ENCODE measurements at regions not wholly inside any gene's neighbourhood (a gene's known extent, or its start where the extent isn't known, plus 50 kb on each side); places are given as distances from the start of the nearest gene placed in this dataset.

DNA sequence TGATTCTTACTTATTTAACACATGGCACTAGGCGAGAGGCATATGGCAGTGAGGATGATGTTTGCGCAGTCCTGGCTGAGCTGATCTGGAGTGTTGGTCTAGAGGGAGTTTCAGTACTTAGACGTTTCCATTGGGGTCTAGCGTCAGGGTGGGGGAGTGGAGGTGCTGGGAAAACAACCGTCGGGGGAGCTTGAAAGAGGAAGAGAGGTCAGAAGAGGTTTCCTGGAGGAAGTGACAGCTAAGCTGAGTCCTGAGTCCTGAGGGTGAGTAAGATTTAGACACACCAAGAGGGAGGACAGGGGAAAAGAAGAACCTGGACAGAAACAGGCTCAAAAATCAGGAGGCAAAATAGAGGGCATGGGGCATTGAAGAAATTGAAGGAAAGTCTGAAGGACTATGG lies 81.4 kb downstream of the ALOX5AP start:
- no peak overlapping the region for H3K4me3 ChIP-seq (ENCODE audit: low read depth, low read length)
- TF ChIP-seq CTCF (IDR thresholded peaks at IDR 0.05; ENCODE audit: insufficient read depth, low read depth, low read length, missing control alignments) = no peak
- no peak for DNase-seq (ENCODE audit: low read depth)

DNA sequence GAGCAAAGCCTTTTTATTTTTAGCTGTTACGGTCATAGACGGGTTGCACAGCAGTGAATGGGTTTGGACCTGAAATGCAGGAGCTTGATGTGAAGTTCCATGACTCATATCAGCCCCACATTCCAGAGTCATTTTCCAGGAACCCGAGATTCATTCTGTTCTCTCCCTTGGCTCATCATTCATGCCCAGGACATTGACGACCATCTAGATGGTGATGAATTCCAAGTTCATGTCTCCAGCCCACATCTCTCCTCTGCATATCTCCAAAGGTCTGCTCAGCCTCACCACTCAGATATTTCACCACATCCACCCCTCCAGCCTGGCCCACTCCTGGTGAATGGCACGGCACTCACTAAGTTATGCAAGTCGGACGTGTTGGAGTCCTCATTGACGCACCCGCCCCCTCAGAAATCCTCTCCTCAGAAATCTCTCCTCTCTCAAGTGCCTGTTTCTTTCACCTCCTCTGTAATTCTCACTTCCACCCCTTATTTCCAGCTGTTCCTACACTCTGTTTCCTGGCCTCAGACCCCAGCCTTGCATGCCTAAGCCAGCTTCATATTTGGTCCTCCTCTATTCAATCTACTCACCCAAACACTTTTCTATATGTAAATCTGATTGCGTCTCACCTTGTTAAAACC lies 83.1 kb downstream of the ALOX5AP start:
- H3K4me3 ChIP-seq (ENCODE audit: low read depth, low read length) = no peak overlapping the region
- no peak for DNase-seq (ENCODE audit: low read depth)

GRCh38 chr13:30819136-30819888 lies 84.0 kb downstream of the ALOX5AP start:
- no peak for TF ChIP-seq CTCF (IDR thresholded peaks at IDR 0.05; ENCODE audit: insufficient read depth, low read depth, low read length, missing control alignments)
- no peak for DNase-seq (ENCODE audit: low read depth)
- H3K4me3 ChIP-seq (ENCODE audit: low read depth, low read length) = no peak overlapping the region

More for the DNA sequence above, 83.1 kb downstream of the ALOX5AP start:
- no peak for TF ChIP-seq CTCF (IDR thresholded peaks at IDR 0.05; ENCODE audit: insufficient read depth, low read depth, low read length, missing control alignments)

GRCh38 chr13:30821421-30821820 lies 84.7 kb upstream of the MEDAG start:
- no peak for DNase-seq (ENCODE audit: low read depth)
- TF ChIP-seq CTCF (IDR thresholded peaks at IDR 0.05; ENCODE audit: insufficient read depth, low read depth, low read length, missing control alignments) = no peak
- H3K4me3 ChIP-seq (ENCODE audit: low read depth, low read length) = no peak overlapping the region

GRCh38 chr13:30824651-30825050 lies 81.4 kb upstream of the MEDAG start:
- no peak for TF ChIP-seq CTCF (IDR thresholded peaks at IDR 0.05; ENCODE audit: insufficient read depth, low read depth, low read length, missing control alignments)
- no peak overlapping the region for H3K4me3 ChIP-seq (ENCODE audit: low read depth, low read length)
- DNase-seq (ENCODE audit: low read depth) = no peak

GRCh38 chr13:30826911-30827577 lies 79.0 kb upstream of the MEDAG start:
- no peak for DNase-seq (ENCODE audit: low read depth)
- no peak for TF ChIP-seq CTCF (IDR thresholded peaks at IDR 0.05; ENCODE audit: insufficient read depth, low read depth, low read length, missing control alignments)
- H3K4me3 ChIP-seq (ENCODE audit: low read depth, low read length) = no peak overlapping the region
